HG03558 (cell line): ENCODE measurements at regions not wholly inside any gene's neighbourhood (a gene's known extent, or its start where the extent isn't known, plus 50 kb on each side); places are given as distances from the start of the nearest gene placed in this dataset.
"Not testable (repeated sequence)": the region's sequence is repeated elsewhere in the genome, so short reads cannot be mapped to it uniquely, and the experiment has no call there.

Source experiments
- ATAC-seq: cut with Tn5 transposase; IDR thresholded peaks from one replicate; pipeline ENCODE4 v1.9.1; 2021; ENCODE audit warnings: moderate number of reproducible peaks; ENCODE audit not compliant: unreplicated experiment; ENCODE audit errors: extremely low read depth

- ATAC-seq, result not testable (repeated sequence)
Measured at GRCh38 chr6:14891820-14892375, 354.0 kb upstream of the JARID2 start.

- ATAC-seq, result no peak
Measured at GRCh38 chr6:14894105-14894504, 351.8 kb upstream of the JARID2 start.

GRCh38 chr6:14896475-14896874, 349.4 kb upstream of the JARID2 start:
- ATAC-seq, result no peak

- no peak for ATAC-seq
Measured at GRCh38 chr6:14897831-14898230, 348.0 kb upstream of the JARID2 start.

- ATAC-seq, result not testable (repeated sequence)
Measured at GRCh38 chr6:14899441-14899840, 346.4 kb upstream of the JARID2 start.

GRCh38 chr6:14900919-14901318, 344.9 kb upstream of the JARID2 start:
- no peak for ATAC-seq

- no peak for ATAC-seq
Measured at GRCh38 chr6:14903176-14904038, 342.5 kb upstream of the JARID2 start.

- no peak for ATAC-seq
Measured at GRCh38 chr6:14905201-14905600, 340.7 kb upstream of the JARID2 start.

GRCh38 chr6:14906621-14907020, 339.2 kb upstream of the JARID2 start:
- no peak for ATAC-seq

GRCh38 chr6:14910692-14911547, 334.9 kb upstream of the JARID2 start:
- peak; percentile 53 for ATAC-seq

GRCh38 chr6:14912226-14912625, 333.6 kb upstream of the JARID2 start:
- no peak for ATAC-seq

GRCh38 chr6:14912706-14913105, 333.2 kb upstream of the JARID2 start:
- no peak for ATAC-seq

GRCh38 chr6:14913931-14914330, 331.9 kb upstream of the JARID2 start:
- no peak for ATAC-seq

GRCh38 chr6:14915888-14916832, 329.7 kb upstream of the JARID2 start:
- no peak for ATAC-seq

- ATAC-seq, result no peak
Measured at GRCh38 chr6:14917109-14917910, 328.6 kb upstream of the JARID2 start.

GRCh38 chr6:14918200-14918907, 327.5 kb upstream of the JARID2 start:
- ATAC-seq, result no peak

GRCh38 chr6:14919038-14919670, 326.7 kb upstream of the JARID2 start:
- no peak for ATAC-seq

- no peak for ATAC-seq
Measured at GRCh38 chr6:14920276-14920675, 325.6 kb upstream of the JARID2 start.
